Muscle layer of duodenum (tissue), 2 donors: ENCODE measurements at regions not wholly inside any gene's neighbourhood (a gene's known extent, or its start where the extent isn't known, plus 50 kb on each side); places are given as distances from the start of the nearest gene placed in this dataset.

Source experiments
- H3K27ac ChIP-seq: one replicate; pipeline ENCODE4 v1.7.0; 2013; ENCODE audit warnings: mild to moderate bottlenecking, low read length
- H3K27me3 ChIP-seq: one replicate; pipeline ENCODE4 v1.7.0; 2013; ENCODE audit warnings: low read depth, mild to moderate bottlenecking, control low read depth, low read length
- H3K36me3 ChIP-seq, 2 donors: one replicate each; pipeline ENCODE4 v1.7.0; 2013; ENCODE audit warnings: low read length in 2 of 2, control low read depth in 1 of 2, mild to moderate bottlenecking in 1 of 2; ENCODE audit not compliant: insufficient read depth in 2 of 2, control insufficient read depth in 1 of 2
- H3K4me1 ChIP-seq, 2 donors: one replicate each; pipeline ENCODE4 v1.7.0; 2013; ENCODE audit warnings: low read length in 2 of 2, mild to moderate bottlenecking in 2 of 2, control low read depth in 1 of 2, moderate library complexity in 1 of 2; ENCODE audit not compliant: insufficient read depth in 2 of 2, control insufficient read depth in 1 of 2
- H3K4me3 ChIP-seq, 2 donors: one replicate each; pipeline ENCODE4 v1.7.0; 2013; ENCODE audit warnings: low read length in 2 of 2, low read depth in 1 of 2, mild to moderate bottlenecking in 1 of 2
- H3K9me3 ChIP-seq, 2 donors: one replicate each; pipeline ENCODE4 v1.7.0; 2013; ENCODE audit warnings: low read length in 2 of 2, control low read depth in 1 of 2, mild to moderate bottlenecking in 1 of 2; ENCODE audit not compliant: control insufficient read depth in 1 of 2
- donor health status: healthy.

DNA sequence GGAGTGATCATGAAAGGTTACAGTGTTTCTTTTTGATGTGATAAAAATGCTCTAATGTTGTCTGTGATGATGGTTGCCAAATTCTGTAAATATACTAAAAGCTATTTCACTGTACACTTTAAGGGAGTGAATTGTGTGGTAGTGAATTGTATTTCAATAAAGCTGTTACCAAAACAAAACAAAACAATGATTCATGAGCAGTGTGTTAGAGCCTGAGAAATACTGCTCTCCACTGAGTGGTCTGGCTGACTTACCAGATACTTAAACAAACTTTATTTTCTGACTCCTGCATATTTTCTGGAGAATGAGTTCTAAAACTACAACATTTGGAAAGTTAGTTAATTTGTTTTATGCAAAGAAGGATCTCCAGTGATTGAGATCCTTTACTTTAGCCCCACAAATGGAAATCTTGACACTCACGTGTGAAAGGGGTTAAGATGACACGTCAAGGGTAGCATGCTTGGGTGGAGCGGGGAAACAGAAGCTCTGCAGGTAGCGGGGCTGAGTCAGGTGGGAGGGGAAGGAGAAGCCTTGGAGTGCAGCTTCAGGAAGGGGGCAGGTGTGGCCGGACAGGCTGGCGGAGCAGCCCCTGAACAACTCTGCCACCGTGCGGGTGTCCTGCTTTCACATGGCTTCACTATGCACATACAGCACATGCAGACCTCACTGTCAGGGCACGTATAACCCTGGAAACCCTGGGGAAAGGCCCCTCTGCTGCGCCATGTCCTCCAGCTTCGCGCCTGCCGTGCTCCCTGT, 256.7 kb downstream of the IRX1 start:
- Histone ChIP-seq H3K27ac (no peak overlapping the region), H3K4me3 (no peak overlapping the region), H3K4me1 (no peaks in the 10 kb centered on the region), H3K9me3 (no peaks in the 10 kb centered on the region), H3K27me3 (no peaks in the 10 kb centered on the region), H3K36me3 (no peaks in the 10 kb centered on the region)

- no peaks in the 10 kb centered on the region for H3K36me3 ChIP-seq
- no peaks in the 10 kb centered on the region for H3K27me3 ChIP-seq
- no peak overlapping the region for H3K27ac ChIP-seq
- no peaks in the 10 kb centered on the region for H3K4me1 ChIP-seq
- H3K4me3 ChIP-seq = no peak overlapping the region
- no peaks in the 10 kb centered on the region for H3K9me3 ChIP-seq
Measured at GRCh38 chr5:3853362-3853761, 257.7 kb downstream of the IRX1 start.

- Histone ChIP-seq H3K27me3 (no peaks in the 10 kb centered on the region), H3K9me3 (no peaks in the 10 kb centered on the region), H3K36me3 (no peaks in the 10 kb centered on the region), H3K27ac (no peak overlapping the region), H3K4me3 (no peak overlapping the region), H3K4me1 (no peaks in the 10 kb centered on the region)
Measured at GRCh38 chr5:3854188-3854821, 258.7 kb downstream of the IRX1 start.

- Histone ChIP-seq H3K27me3 (no peaks in the 10 kb centered on the region), H3K4me3 (no peak overlapping the region), H3K36me3 (no peaks in the 10 kb centered on the region), H3K9me3 (no peaks in the 10 kb centered on the region), H3K4me1 (no peaks in the 10 kb centered on the region), H3K27ac (no peak overlapping the region)
Measured at GRCh38 chr5:3856036-3856435, 260.4 kb downstream of the IRX1 start.

DNA sequence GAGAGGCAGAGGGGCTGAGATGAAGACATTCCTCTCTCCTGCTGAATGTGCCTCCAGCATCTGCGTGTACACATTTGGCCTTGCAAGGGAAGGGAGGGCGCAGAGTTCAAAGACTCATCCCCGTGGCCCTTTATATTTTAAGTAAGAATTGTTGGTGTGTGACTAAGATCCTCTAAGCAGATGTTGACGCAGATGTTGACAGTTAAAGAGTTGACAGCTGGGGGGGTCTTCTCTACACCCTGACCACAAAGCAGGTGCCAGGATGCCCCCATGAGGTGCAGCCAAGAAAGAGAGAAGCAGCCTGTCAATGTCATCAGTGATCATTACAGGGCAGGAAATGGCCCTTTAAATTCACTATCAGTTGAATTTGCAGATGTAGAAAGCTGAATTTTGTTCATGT, 262.9 kb downstream of the IRX1 start:
- H3K9me3 ChIP-seq = no peaks in the 10 kb centered on the region
- no peak overlapping the region for H3K27ac ChIP-seq
- H3K27me3 ChIP-seq = no peaks in the 10 kb centered on the region
- no peaks in the 10 kb centered on the region for H3K4me1 ChIP-seq
- H3K4me3 ChIP-seq = no peak overlapping the region
- H3K36me3 ChIP-seq = no peaks in the 10 kb centered on the region

DNA sequence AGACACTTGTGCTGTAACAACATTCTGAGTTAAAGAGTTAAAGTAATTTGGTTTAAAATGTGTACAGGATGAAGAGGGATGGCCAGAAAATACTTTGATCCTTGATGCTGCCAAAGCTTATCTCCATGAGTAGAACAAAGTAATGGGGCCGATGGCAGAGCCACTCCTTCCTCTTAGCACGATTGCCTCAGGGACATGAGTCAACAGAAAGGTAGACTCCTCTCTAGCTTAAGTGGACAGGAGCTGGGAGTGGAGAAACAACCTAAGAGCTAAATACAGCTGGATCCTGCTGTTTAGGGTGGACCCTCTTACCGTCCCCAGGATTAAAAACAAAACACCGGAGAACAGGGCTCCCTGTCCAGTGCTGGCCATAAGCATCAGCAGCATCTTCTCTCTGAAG, 267.3 kb downstream of the IRX1 start:
- Histone ChIP-seq H3K4me1 (no peaks in the 10 kb centered on the region), H3K36me3 (no peaks in the 10 kb centered on the region), H3K27me3 (no peaks in the 10 kb centered on the region), H3K27ac (no peak overlapping the region), H3K4me3 (no peak overlapping the region), H3K9me3 (no peaks in the 10 kb centered on the region)

GRCh38 chr5:3875144-3875543, 279.5 kb downstream of the IRX1 start:
- Histone ChIP-seq H3K4me1 (no peaks in the 10 kb centered on the region), H3K36me3 (no peaks in the 10 kb centered on the region), H3K9me3 (peaks cover 0 to 11% of the 10 kb centered on the region in 2 donors), H3K4me3 (no peak overlapping the region), H3K27me3 (no peaks in the 10 kb centered on the region), H3K27ac (no peak overlapping the region)

- Histone ChIP-seq H3K36me3 (no peaks in the 10 kb centered on the region), H3K27ac (no peak overlapping the region), H3K27me3 (no peaks in the 10 kb centered on the region), H3K4me3 (no peak overlapping the region), H3K4me1 (no peaks in the 10 kb centered on the region), H3K9me3 (peaks cover 0 to 5% of the 10 kb centered on the region in 2 donors)
Measured at GRCh38 chr5:3878267-3878666, 282.6 kb downstream of the IRX1 start.

DNA sequence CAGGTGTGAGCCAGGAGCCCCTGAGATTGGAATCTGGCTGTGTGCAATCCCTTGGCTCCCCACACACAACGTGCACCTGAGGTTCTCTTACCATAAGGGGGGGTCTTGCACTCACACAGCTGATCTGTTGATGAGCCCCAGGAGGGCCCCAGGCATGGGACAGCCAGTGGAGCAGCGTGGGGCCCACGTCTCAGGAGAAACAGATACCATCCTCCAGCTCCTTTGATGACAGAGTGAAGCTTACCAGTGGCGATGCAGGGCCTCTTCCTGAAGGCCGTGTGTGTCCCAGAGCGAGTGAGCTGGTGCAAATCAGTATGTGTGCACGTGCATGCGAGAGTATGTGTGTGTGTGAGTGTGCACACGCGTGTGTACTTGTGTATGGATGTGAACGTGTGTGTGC, 287.4 kb downstream of the IRX1 start:
- Histone ChIP-seq H3K4me1 (no peaks in the 10 kb centered on the region), H3K27ac (no peak overlapping the region), H3K27me3 (no peaks in the 10 kb centered on the region), H3K36me3 (no peaks in the 10 kb centered on the region), H3K4me3 (no peak overlapping the region), H3K9me3 (no peaks in the 10 kb centered on the region)

DNA sequence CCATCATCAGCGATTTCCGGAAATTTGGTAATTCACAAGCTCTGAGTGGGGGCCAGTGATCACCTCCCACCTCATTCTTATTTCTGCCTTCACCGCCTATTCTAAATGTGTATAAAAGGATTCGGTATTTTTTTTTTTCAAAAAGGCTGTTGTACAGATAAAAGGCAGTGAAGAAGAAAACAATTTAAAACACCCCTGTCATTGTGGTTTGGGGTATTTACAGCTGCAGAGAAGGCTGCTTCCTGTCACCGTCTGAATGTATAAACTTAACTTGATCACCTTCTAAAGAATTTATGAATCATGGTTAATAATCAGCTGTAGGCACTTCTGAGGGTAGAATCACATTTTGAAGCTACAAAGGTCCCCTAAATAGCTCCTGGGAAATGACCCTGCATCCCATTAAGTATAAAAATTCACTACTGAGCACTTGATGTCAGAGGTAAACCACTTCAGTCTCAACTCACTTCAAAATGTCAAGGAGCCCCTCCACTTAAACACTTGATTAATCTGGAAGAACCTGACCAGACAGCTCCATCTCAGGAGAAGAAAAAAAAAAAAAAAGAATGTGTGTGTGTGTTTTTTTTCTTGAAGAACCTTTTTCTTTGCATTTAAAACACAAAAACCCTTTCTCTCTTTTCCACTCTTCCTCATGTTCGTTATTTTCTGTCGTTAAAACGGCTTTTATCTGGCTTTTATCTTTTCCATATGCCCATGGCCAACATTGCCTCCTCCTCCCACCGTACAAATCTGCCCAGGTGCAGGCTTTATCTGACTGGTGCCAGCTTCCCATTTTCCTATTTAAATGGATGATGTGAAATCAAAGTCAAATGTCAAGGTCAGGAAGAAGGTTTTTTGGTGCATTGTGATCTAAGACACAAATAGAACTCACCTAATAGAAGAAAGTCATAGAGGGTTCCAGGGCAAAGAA, 291.2 kb downstream of the IRX1 start:
- Histone ChIP-seq H3K9me3 (no peaks in the 10 kb centered on the region), H3K4me1 (no peaks in the 10 kb centered on the region), H3K4me3 (no peak overlapping the region), H3K27me3 (no peaks in the 10 kb centered on the region), H3K27ac (no peak overlapping the region), H3K36me3 (no peaks in the 10 kb centered on the region)

DNA sequence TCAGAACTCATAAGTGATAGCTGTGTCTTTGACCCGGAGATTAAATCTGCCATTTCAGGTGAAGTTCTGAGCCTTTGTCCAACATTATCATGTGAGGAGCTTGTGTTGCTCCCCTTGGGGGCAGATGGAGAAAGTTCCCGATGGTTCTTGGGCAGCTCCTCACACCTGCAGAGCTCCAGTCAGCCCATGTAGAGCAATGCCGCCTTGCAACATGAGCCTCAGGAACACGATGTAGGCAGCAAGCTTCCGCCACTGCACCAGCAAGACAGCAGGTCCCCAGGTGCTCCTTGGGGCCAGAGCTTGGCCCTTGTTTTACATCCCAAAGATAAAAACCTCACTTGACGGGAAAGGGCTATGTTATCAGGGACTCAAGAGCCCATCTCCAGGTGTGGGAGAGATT, 292.7 kb downstream of the IRX1 start:
- no peaks in the 10 kb centered on the region for H3K27me3 ChIP-seq

More for the DNA sequence above, 292.7 kb downstream of the IRX1 start:
- Histone ChIP-seq H3K4me3 (no peak overlapping the region), H3K9me3 (no peaks in the 10 kb centered on the region), H3K4me1 (no peaks in the 10 kb centered on the region), H3K27ac (no peak overlapping the region), H3K36me3 (no peaks in the 10 kb centered on the region)
